ENCODE measurements at regions not wholly inside any gene's neighbourhood (a gene's known extent, or its start where the extent isn't known, plus 50 kb on each side); places are given as distances from the start of the nearest gene placed in this dataset.

DNA sequence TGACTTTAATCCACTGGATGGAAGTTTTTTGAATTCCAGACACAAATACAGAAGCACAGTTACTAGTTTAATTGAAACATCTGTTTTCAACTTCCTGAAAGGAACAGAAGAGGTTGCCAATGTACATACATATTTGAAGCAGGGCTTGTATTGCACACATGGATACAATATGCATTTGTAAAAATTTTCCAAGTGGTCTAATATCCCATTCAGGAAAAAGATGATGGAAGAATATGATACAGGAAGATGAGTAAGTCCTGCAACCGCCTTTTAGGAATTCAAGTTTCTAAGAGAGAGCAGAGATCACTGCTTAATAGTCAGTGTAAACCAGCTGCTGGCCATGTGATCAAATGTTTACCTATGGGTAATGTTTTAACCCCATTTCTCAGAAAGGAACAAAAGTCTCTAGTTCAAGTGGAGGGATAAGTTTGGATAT, 265.4 kb downstream of the TRIB2 start:
- TF ChIP-seq CTCF (IDR thresholded peaks at IDR 0.05; ENCODE audit: insufficient read depth, low read length, poor library complexity, severe bottlenecking) = no peak
- no peak for TF ChIP-seq EZH2phosphoT487 (conservative IDR thresholded peaks at IDR 0.05; ENCODE audit: low read length)
